ENCODE measurements at regions not wholly inside any gene's neighbourhood (a gene's known extent, or its start where the extent isn't known, plus 50 kb on each side); places are given as distances from the start of the nearest gene placed in this dataset.
"Not testable (repeated sequence)": the region's sequence is repeated elsewhere in the genome, so short reads cannot be mapped to it uniquely, and the experiment has no call there.

DNA sequence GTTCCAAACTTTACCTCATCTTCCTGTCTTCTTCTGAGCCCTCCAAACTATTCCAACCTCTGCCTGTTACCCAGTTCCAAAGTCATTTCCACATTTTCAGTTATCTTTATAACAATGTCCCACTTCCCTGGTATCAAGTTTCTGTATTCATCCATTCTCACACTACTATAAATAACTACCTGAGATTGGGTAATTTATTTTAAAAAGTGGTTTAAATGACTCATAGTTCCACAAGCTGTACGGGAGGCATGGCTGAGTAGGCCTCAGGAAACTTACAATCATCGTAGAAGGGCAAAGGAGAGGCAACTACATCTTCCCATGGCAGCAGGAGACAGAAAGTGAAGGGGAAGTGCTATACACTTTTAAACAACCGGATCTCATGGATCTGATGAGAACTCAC is 428.5 kb upstream of the RGS18 start:
- no peak overlapping the region for H3K4me2 ChIP-seq (ENCODE audit: control insufficient read depth, insufficient read depth)
- CTCF ChIA-PET, result no interaction called here
- no peak overlapping the region for H3K9ac ChIP-seq (ENCODE audit: control insufficient read depth, insufficient read depth, low read length)
- 4% methylated on average over 3 of the region's 3 CpGs for WGBS (ENCODE audit: insufficient coverage, insufficient replicate concordance, low lambda C conversion rate, missing lambda C conversion rate)
- no TSS peak for BruUV-seq (replicated peaks)
- no peaks in the 10 kb centered on the region for H3K4me1 ChIP-seq (ENCODE audit: control insufficient read depth, insufficient read depth, low read length)
- no peak for ATAC-seq
- no peaks in the 10 kb centered on the region for H3K27me3 ChIP-seq (replicated peaks in 1 of 2; ENCODE audit: control insufficient read depth in 2 of 2, insufficient read depth in 2 of 2, low read length in 1 of 2)
- no peak overlapping the region for H3K4me3 ChIP-seq
- H4K20me1 ChIP-seq (ENCODE audit: control insufficient read depth, insufficient read depth), result no peaks in the 10 kb centered on the region
- H3K27ac ChIP-seq (ENCODE audit: control insufficient read depth, insufficient read depth), result no peak overlapping the region
- RAD21 ChIA-PET (ENCODE audit: unreplicated experiment), result no interaction called here
- H3K9me3 ChIP-seq (replicated peaks; ENCODE audit: control insufficient read depth, insufficient read depth, low read length), result no peaks in the 10 kb centered on the region
- SMC1A ChIA-PET (ENCODE audit: uncharacterized antibody, unreplicated experiment), result no interaction called here
- DNase-seq (ENCODE audit: low read depth, low spot score), result no peak
- in situ Hi-C loops (cut with MboI), result no loop called here
- no peaks in the 10 kb centered on the region for H3K36me3 ChIP-seq (ENCODE audit: control insufficient read depth in 2 of 2, insufficient read depth in 2 of 2, low read length in 1 of 2)
- H2AFZ ChIP-seq (ENCODE audit: control insufficient read depth, low read depth, low read length), result no peak overlapping the region
- FAIRE-seq, result no peak
- TF ChIP-seq CHD1 (IDR thresholded peaks at IDR 0.05; ENCODE audit: low read depth, low read length) (no peak), ETV6 (conservative IDR thresholded peaks at IDR 0.05 in 1 of 2, IDR thresholded peaks at IDR 0.05 in 1 of 2; ENCODE audit: borderline replicate concordance in 1 of 2, low read depth in 1 of 2) (no peak)
- H3K79me2 ChIP-seq (ENCODE audit: control insufficient read depth, insufficient read depth, low read length), result no peaks in the 10 kb centered on the region
- intact Hi-C loops (cut with micrococcal nuclease; ENCODE audit: unreplicated experiment), result no loop called here
- POLR2A ChIA-PET, result no interaction called here

GRCh38 chr1:191731608-191732302 is 426.5 kb upstream of the RGS18 start:
- FAIRE-seq; ATAC-seq; H4K20me1 ChIP-seq (ENCODE audit: control insufficient read depth, insufficient read depth); DNase-seq (ENCODE audit: low read depth, low spot score); intact Hi-C loops (cut with micrococcal nuclease; ENCODE audit: unreplicated experiment); RAD21 ChIA-PET (ENCODE audit: unreplicated experiment); H2AFZ ChIP-seq (ENCODE audit: control insufficient read depth, low read depth, low read length); in situ Hi-C loops (cut with MboI); H3K27me3 ChIP-seq (replicated peaks in 1 of 2; ENCODE audit: control insufficient read depth in 2 of 2, insufficient read depth in 2 of 2, low read length in 1 of 2); H3K9me3 ChIP-seq (replicated peaks; ENCODE audit: control insufficient read depth, insufficient read depth, low read length); H3K4me2 ChIP-seq (ENCODE audit: control insufficient read depth, insufficient read depth); POLR2A ChIA-PET; H3K36me3 ChIP-seq (ENCODE audit: control insufficient read depth in 2 of 2, insufficient read depth in 2 of 2, low read length in 1 of 2); H3K79me2 ChIP-seq (ENCODE audit: control insufficient read depth, insufficient read depth, low read length); H3K9ac ChIP-seq (ENCODE audit: control insufficient read depth, insufficient read depth, low read length); BruUV-seq (replicated peaks); H3K27ac ChIP-seq (ENCODE audit: control insufficient read depth, insufficient read depth); H3K4me1 ChIP-seq (ENCODE audit: control insufficient read depth, insufficient read depth, low read length); H3K4me3 ChIP-seq; SMC1A ChIA-PET (ENCODE audit: uncharacterized antibody, unreplicated experiment): not testable (repeated sequence)
- CTCF ChIA-PET, result interaction anchor here (0.7 kb wide), 1 partner anchor 66 kb away, joined by 3 read pairs; no protein-coding TSS in a partner anchor
- WGBS (ENCODE audit: insufficient coverage, insufficient replicate concordance, low lambda C conversion rate, missing lambda C conversion rate), result 76% methylated on average over 37 of the region's 49 CpGs

Data from GM12878 (cell line).